UCSD-AML1 (cell line): ENCODE measurements at regions not wholly inside any gene's neighbourhood (a gene's known extent, or its start where the extent isn't known, plus 50 kb on each side); places are given as distances from the start of the nearest gene placed in this dataset.

Source experiments
- DNase-seq: peaks from one replicate; lab custom pipeline; 2025; ENCODE audit not compliant: unreplicated experiment; lab: John Stamatoyannopoulos, UW

- DNase-seq = no peak
Observed at GRCh38 chr14:54339771-54340170, 57.0 kb upstream of the CDKN3 start.

GRCh38 chr14:54342806-54343205 is 54.0 kb upstream of the CDKN3 start:
- DNase-seq = no peak

GRCh38 chr14:54343272-54344121 is 53.3 kb upstream of the CDKN3 start:
- DNase-seq = no peak

GRCh38 chr14:54344445-54344844 is 52.4 kb upstream of the CDKN3 start:
- peak; percentile 62 for DNase-seq

GRCh38 chr14:54346257-54346656 is 50.5 kb upstream of the CDKN3 start:
- no peak for DNase-seq
